HCT116 (cell line): ENCODE measurements at regions not wholly inside any gene's neighbourhood (a gene's known extent, or its start where the extent isn't known, plus 50 kb on each side); places are given as distances from the start of the nearest gene placed in this dataset.

Experiments used
- ATAC-seq: fragments of 200-7000 bp; cut with Tn5 transposase; 2 replicates; pipeline ENCODE4 v1.9.1; 2020; ENCODE audit warnings: mild to moderate bottlenecking, moderate library complexity
- BruUV-seq: library from RNA; stranded (reverse); fragments of 400-500 nt; replicated peaks from 2 replicates; lab custom pipeline; 2021; lab: Mats Ljungman, UMichigan
- CTCF ChIA-PET: fragments of 300-600 bp; sonication (Branson Sonifier 250); formaldehyde crosslinking; loops from one replicate; lab custom pipeline; 2021; ENCODE audit warnings: antibody characterized with exemption; lab: Charles Lee
- POLR2A ChIA-PET: fragments of 300-600, 350-600 bp; sonication (Branson Sonifier 250); formaldehyde crosslinking; loops from one replicate; lab custom pipeline; 2021; ENCODE audit warnings: antibody characterized with exemption; lab: Charles Lee
- RAD21 ChIA-PET, 2 experiments: fragments of 300-600 bp; sonication (Branson Sonifier 250); formaldehyde crosslinking; loops; one replicate each; lab custom pipeline; 2023; ENCODE audit warnings: low total read pairs in 2 of 2; ENCODE audit not compliant: uncharacterized antibody in 2 of 2, unreplicated experiment in 2 of 2, low non-redundant PET in 1 of 2; lab: Charles Lee
- DNase-seq: peaks from one replicate; pipeline ENCODE4 v3.0.0-alpha.2; 2010; ENCODE audit warnings: low read depth, low spot score
- H2AFZ ChIP-seq: fragments of 200-600 bp; shearing (Covaris generic), sonication (generic); 2 replicates; pipeline ENCODE4 v1.6.1; 2017; ENCODE audit warnings: low read depth, mixed run types, mixed read lengths, antibody characterized with exemption, low read length; ENCODE audit not compliant: poor library complexity, severe bottlenecking
- H3K27ac ChIP-seq: 2 replicates; pipeline ENCODE4 v1.5.1; 2012; ENCODE audit warnings: low read depth, low read length
- H3K27me3 ChIP-seq: fragments of 200-600 bp; sonication (generic); 2 replicates; pipeline ENCODE4 v1.6.1; 2016; ENCODE audit warnings: mixed run types, low read length, mixed read lengths; ENCODE audit not compliant: insufficient read depth
- H3K36me3 ChIP-seq, 2 experiments: fragments of 200-500 bp in 1 of 2; fragments of 200-600 bp in 1 of 2; sonication (Bioruptor generic) in 1 of 2; sonication (generic) in 1 of 2; 2 replicates each; pipeline versions ENCODE4 v1.5.1 to v1.6.1; 2014 to 2016; ENCODE audit warnings: low read length in 2 of 2, inconsistent platforms in 1 of 2, mixed read lengths in 1 of 2, mixed run types in 1 of 2; ENCODE audit not compliant: insufficient read depth in 2 of 2, control insufficient read depth in 1 of 2
- H3K4me1 ChIP-seq, 2 experiments: fragments of 200-600 bp in 1 of 2; sonication (generic) in 1 of 2; 2 replicates each; pipeline versions ENCODE4 v1.5.1 to v1.6.1; 2012 to 2017; ENCODE audit warnings: low read length in 2 of 2, inconsistent platforms in 1 of 2, mild to moderate bottlenecking in 1 of 2, mixed read lengths in 1 of 2, mixed run types in 1 of 2, moderate library complexity in 1 of 2; ENCODE audit not compliant: insufficient read depth in 2 of 2, control insufficient read depth in 1 of 2
- H3K4me2 ChIP-seq: fragments of 200-600 bp; sonication (generic); 2 replicates; pipeline ENCODE4 v1.6.1; 2017; ENCODE audit warnings: mixed run types, low read length, mixed read lengths
- H3K4me3 ChIP-seq, 2 experiments: fragments of 200-600 bp in 1 of 2; sonication (generic) in 1 of 2; replicated peaks in 1 of 2; 2 replicates each; pipeline ENCODE4 v1.5.1; 2011 to 2016; ENCODE audit warnings: low read length in 2 of 2, control low read depth in 1 of 2, low read depth in 1 of 2, mild to moderate bottlenecking in 1 of 2, mixed read lengths in 1 of 2, mixed run types in 1 of 2
- H3K79me2 ChIP-seq: fragments of 200-600 bp; sonication (generic); 2 replicates; pipeline ENCODE4 v1.6.1; 2017; ENCODE audit warnings: mild to moderate bottlenecking, mixed run types, low read length, moderate library complexity, mixed read lengths; ENCODE audit not compliant: insufficient read depth
- H3K9ac ChIP-seq: fragments of 200-600 bp; sonication (generic); 2 replicates; pipeline ENCODE4 v1.6.1; 2016; ENCODE audit warnings: low read length, mixed read lengths
- H3K9me2 ChIP-seq: fragments of 200-600 bp; sonication (generic), shearing (Covaris generic); 2 replicates; pipeline ENCODE4 v1.6.1; 2017; ENCODE audit warnings: mixed run types, mild to moderate bottlenecking, moderate library complexity; ENCODE audit not compliant: insufficient read depth
- H3K9me3 ChIP-seq, 2 experiments: fragments of 200-500 bp in 1 of 2; fragments of 200-600 bp in 1 of 2; sonication (Bioruptor generic) in 1 of 2; sonication (generic) in 1 of 2; 2 replicates each; pipeline ENCODE4 v1.6.1; 2014 to 2017; ENCODE audit warnings: low read length in 2 of 2, mixed read lengths in 2 of 2, inconsistent platforms in 1 of 2, low read depth in 1 of 2, mild to moderate bottlenecking in 1 of 2, mixed run types in 1 of 2, moderate library complexity in 1 of 2; ENCODE audit not compliant: control insufficient read depth in 1 of 2, insufficient read depth in 1 of 2
- H4K20me1 ChIP-seq: fragments of 200-600 bp; sonication (generic), shearing (Covaris generic); 2 replicates; pipeline ENCODE4 v1.6.1; 2017; ENCODE audit warnings: mixed run types, mild to moderate bottlenecking, moderate library complexity; ENCODE audit not compliant: insufficient read depth
- CBX3 ChIP-seq: IDR thresholded peaks from 2 replicates; pipeline ENCODE4 v1.6.1; 2012; ENCODE audit warnings: low read depth
- CEBPB ChIP-seq: IDR thresholded peaks from 2 replicates; pipeline ENCODE4 v1.6.1; 2012; ENCODE audit warnings: low read depth
- EZH2 ChIP-seq: fragments of 200-600 bp; sonication (generic); IDR thresholded peaks from 2 replicates; pipeline ENCODE4 v1.6.1; 2017; ENCODE audit warnings: antibody characterized with exemption, mixed run types
- EZH2phosphoT487 ChIP-seq: fragments of 200-600 bp; IDR thresholded peaks from 2 replicates; pipeline ENCODE4 v1.6.1; 2018; ENCODE audit warnings: antibody characterized with exemption, borderline replicate concordance
- JUND ChIP-seq: IDR thresholded peaks from 2 replicates; pipeline ENCODE4 v1.6.1; 2012
- POLR2A ChIP-seq: IDR thresholded peaks from 2 replicates; pipeline ENCODE4 v1.7.0; 2011; ENCODE audit warnings: borderline replicate concordance; ENCODE audit not compliant: insufficient read depth, insufficient read length; ENCODE audit errors: extremely low read depth
- POLR2AphosphoS5 ChIP-seq: IDR thresholded peaks from 2 replicates; pipeline ENCODE4 v1.6.1; 2011; ENCODE audit warnings: mild to moderate bottlenecking, low read depth, low read length, moderate library complexity
- RAD21 ChIP-seq: IDR thresholded peaks from 2 replicates; pipeline ENCODE4 v1.6.1; 2012; ENCODE audit warnings: low read depth, mild to moderate bottlenecking
- SIN3A ChIP-seq: IDR thresholded peaks from 2 replicates; pipeline ENCODE4 v1.6.1; 2012; ENCODE audit warnings: low read depth
- SP1 ChIP-seq: IDR thresholded peaks from 2 replicates; pipeline ENCODE4 v1.6.1; 2012; ENCODE audit warnings: low read depth
- SRF ChIP-seq: IDR thresholded peaks from 2 replicates; pipeline ENCODE4 v1.6.1; 2012; ENCODE audit warnings: low read depth
- TCF7L2 ChIP-seq: IDR thresholded peaks from 2 replicates; pipeline ENCODE4 v1.7.0; 2011; ENCODE audit warnings: borderline replicate concordance, inconsistent platforms; ENCODE audit not compliant: insufficient read depth, insufficient read length; ENCODE audit errors: extremely low read depth
- YY1 ChIP-seq: IDR thresholded peaks from 2 replicates; pipeline ENCODE4 v1.6.1; 2011; ENCODE audit warnings: low read length, low read depth, moderate library complexity, mild to moderate bottlenecking; ENCODE audit not compliant: insufficient replicate concordance; ENCODE audit errors: extremely low read depth
- ZFX ChIP-seq: fragments of 450-650 bp; IDR thresholded peaks from 2 replicates; pipeline ENCODE4 v1.6.1; 2017
- ZNF274 ChIP-seq: fragments of 200-500 bp; sonication (Bioruptor generic); IDR thresholded peaks from 2 replicates; pipeline ENCODE4 v1.6.1; 2014; ENCODE audit warnings: mild to moderate bottlenecking, low read depth, low read length, inconsistent platforms
- intact Hi-C: fragments of 100-400 bp; cut with micrococcal nuclease; formaldehyde crosslinking; loops from 2 replicates; pipeline ENCODE4 v1.10.0; 2022
- TF ChIP-seq, protein P1 (sequence below): IDR thresholded peaks from 2 replicates; pipeline ENCODE4 v1.6.1; 2011; ENCODE audit warnings: mild to moderate bottlenecking, low read length, moderate library complexity; ENCODE audit not compliant: insufficient replicate concordance; ENCODE audit errors: extremely low read depth
- TF ChIP-seq, protein P2 (sequence below): IDR thresholded peaks from 2 replicates; pipeline ENCODE4 v1.6.1; 2012
- TF ChIP-seq, protein P3 (sequence below): IDR thresholded peaks from 2 replicates; pipeline ENCODE4 v1.6.1; 2012; ENCODE audit warnings: low read depth
- TF ChIP-seq, protein P4 (sequence below), 3 experiments: fragments of 200-600 bp in 1 of 3; sonication (generic) in 1 of 3; IDR thresholded peaks in 2 of 3; conservative IDR thresholded peaks in 1 of 3; 2 replicates each; pipeline ENCODE4 v1.5.1; 2012 to 2017; ENCODE audit warnings: low read depth in 2 of 3, low read length in 2 of 3, antibody characterized with exemption in 1 of 3, borderline replicate concordance in 1 of 3, control low read depth in 1 of 3, mild to moderate bottlenecking in 1 of 3, mixed read lengths in 1 of 3, mixed run types in 1 of 3, moderate library complexity in 1 of 3; ENCODE audit not compliant: insufficient read depth in 1 of 3

DNA sequence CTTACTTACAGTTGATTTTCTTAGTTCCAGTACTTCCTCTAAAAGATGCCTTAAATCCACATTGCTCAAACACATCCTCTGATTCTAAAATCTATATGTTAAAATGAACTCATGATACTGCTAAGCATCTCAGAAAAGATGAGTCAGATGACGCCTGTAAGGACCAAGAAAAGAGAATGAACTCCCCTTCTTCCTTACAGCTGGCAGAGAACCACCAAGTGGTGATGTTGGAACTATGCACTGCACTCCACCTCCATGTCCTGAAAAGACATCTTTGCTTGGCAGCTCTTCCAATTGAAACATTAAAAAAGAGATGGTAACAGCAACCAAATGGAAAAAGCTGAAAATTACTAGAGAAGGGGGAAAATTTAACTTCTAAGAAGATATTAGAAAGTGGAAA is 648.8 kb downstream of the PTPRC start (continued):
- TF ChIP-seq POLR2A (no peak), RAD21 (no peak), CBX3 (no peak), ZFX (no peak), SIN3A (no peak), CEBPB (no peak), JUND (no peak), TCF7L2 (no peak)
- TF ChIP-seq, protein P1, sequence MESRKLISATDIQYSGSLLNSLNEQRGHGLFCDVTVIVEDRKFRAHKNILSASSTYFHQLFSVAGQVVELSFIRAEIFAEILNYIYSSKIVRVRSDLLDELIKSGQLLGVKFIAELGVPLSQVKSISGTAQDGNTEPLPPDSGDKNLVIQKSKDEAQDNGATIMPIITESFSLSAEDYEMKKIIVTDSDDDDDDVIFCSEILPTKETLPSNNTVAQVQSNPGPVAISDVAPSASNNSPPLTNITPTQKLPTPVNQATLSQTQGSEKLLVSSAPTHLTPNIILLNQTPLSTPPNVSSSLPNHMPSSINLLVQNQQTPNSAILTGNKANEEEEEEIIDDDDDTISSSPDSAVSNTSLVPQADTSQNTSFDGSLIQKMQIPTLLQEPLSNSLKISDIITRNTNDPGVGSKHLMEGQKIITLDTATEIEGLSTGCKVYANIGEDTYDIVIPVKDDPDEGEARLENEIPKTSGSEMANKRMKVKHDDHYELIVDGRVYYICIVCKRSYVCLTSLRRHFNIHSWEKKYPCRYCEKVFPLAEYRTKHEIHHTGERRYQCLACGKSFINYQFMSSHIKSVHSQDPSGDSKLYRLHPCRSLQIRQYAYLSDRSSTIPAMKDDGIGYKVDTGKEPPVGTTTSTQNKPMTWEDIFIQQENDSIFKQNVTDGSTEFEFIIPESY: no peak
- TF ChIP-seq, protein P2, sequence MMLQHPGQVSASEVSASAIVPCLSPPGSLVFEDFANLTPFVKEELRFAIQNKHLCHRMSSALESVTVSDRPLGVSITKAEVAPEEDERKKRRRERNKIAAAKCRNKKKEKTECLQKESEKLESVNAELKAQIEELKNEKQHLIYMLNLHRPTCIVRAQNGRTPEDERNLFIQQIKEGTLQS: no peak
- TF ChIP-seq, all 23 proteins: peak for 0

DNA sequence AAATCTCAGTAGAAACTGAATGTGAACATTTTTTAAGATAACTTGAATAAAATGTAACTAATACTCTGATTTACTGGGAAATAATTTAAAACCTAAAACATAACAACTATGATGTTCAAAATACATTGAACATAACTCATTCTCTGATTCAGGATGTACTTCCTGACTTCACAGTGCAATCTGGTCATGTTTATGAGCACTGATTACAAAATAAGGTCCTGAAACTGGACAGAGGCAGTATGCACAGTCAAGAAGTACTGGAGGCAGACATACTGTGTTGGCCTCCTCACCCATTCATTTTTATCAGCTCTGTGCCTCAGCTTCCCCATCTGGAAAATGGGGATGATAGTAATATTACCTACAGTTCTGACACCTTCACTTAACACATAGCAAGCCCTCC is 651.3 kb downstream of the PTPRC start:
- BruUV-seq: no TSS peak
- TF ChIP-seq POLR2AphosphoS5: no peak
- TF ChIP-seq, protein P3, sequence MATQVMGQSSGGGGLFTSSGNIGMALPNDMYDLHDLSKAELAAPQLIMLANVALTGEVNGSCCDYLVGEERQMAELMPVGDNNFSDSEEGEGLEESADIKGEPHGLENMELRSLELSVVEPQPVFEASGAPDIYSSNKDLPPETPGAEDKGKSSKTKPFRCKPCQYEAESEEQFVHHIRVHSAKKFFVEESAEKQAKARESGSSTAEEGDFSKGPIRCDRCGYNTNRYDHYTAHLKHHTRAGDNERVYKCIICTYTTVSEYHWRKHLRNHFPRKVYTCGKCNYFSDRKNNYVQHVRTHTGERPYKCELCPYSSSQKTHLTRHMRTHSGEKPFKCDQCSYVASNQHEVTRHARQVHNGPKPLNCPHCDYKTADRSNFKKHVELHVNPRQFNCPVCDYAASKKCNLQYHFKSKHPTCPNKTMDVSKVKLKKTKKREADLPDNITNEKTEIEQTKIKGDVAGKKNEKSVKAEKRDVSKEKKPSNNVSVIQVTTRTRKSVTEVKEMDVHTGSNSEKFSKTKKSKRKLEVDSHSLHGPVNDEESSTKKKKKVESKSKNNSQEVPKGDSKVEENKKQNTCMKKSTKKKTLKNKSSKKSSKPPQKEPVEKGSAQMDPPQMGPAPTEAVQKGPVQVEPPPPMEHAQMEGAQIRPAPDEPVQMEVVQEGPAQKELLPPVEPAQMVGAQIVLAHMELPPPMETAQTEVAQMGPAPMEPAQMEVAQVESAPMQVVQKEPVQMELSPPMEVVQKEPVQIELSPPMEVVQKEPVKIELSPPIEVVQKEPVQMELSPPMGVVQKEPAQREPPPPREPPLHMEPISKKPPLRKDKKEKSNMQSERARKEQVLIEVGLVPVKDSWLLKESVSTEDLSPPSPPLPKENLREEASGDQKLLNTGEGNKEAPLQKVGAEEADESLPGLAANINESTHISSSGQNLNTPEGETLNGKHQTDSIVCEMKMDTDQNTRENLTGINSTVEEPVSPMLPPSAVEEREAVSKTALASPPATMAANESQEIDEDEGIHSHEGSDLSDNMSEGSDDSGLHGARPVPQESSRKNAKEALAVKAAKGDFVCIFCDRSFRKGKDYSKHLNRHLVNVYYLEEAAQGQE: no peak
- TF ChIP-seq EZH2: no peak
- TF ChIP-seq, protein P4, sequence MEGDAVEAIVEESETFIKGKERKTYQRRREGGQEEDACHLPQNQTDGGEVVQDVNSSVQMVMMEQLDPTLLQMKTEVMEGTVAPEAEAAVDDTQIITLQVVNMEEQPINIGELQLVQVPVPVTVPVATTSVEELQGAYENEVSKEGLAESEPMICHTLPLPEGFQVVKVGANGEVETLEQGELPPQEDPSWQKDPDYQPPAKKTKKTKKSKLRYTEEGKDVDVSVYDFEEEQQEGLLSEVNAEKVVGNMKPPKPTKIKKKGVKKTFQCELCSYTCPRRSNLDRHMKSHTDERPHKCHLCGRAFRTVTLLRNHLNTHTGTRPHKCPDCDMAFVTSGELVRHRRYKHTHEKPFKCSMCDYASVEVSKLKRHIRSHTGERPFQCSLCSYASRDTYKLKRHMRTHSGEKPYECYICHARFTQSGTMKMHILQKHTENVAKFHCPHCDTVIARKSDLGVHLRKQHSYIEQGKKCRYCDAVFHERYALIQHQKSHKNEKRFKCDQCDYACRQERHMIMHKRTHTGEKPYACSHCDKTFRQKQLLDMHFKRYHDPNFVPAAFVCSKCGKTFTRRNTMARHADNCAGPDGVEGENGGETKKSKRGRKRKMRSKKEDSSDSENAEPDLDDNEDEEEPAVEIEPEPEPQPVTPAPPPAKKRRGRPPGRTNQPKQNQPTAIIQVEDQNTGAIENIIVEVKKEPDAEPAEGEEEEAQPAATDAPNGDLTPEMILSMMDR (IDR thresholded peaks at IDR 0.05 in 2 of 3, conservative IDR thresholded peaks at IDR 0.05 in 1 of 3; ENCODE audit: borderline replicate concordance in 1 of 3, insufficient read depth in 1 of 3, low read depth in 2 of 3, low read length in 2 of 3): no peak
- no peak for TF ChIP-seq SRF
- TF ChIP-seq CEBPB: no peak
- TF ChIP-seq, protein P2: no peak
- TF ChIP-seq POLR2A: no peak
- TF ChIP-seq RAD21: no peak
- no peak for TF ChIP-seq YY1
- no peak for TF ChIP-seq ZNF274
- no peak for TF ChIP-seq ZFX
- TF ChIP-seq SP1: no peak
- no peak for TF ChIP-seq EZH2phosphoT487
- TF ChIP-seq, all 23 proteins: peak for 0
- CTCF ChIA-PET: no interaction called here
- Histone ChIP-seq H4K20me1 (no peaks in the 10 kb centered on the region), H3K4me3 (no peak overlapping the region), H2AFZ (no peak overlapping the region), H3K27ac (no peak overlapping the region), H3K9me3 (no peaks in the 10 kb centered on the region), H3K4me2 (no peak overlapping the region), H3K4me1 (no peaks in the 10 kb centered on the region), H3K9me2 (no peaks in the 10 kb centered on the region; the same call in 1 of the 2 replicates), H3K36me3 (no peaks in the 10 kb centered on the region), H3K79me2 (no peaks in the 10 kb centered on the region), H3K27me3 (no peaks in the 10 kb centered on the region), H3K9ac (no peak overlapping the region)
- DNase-seq (no peak), ATAC-seq (no peak)
- intact Hi-C loops: no loop called here
- RAD21 ChIA-PET: no interaction called here
- POLR2A ChIA-PET: no interaction called here
